K562 (cell line): ENCODE measurements at regions not wholly inside any gene's neighbourhood (a gene's known extent, or its start where the extent isn't known, plus 50 kb on each side); places are given as distances from the start of the nearest gene placed in this dataset.

ENCODE experiments used
- ATF6 ChIP-seq: sonication (generic); formaldehyde crosslinking; IDR thresholded peaks from 2 replicates; pipeline ENCODE4 v1.4.0; 2020; ENCODE audit warnings: mild to moderate bottlenecking, missing genetic modification reagents
- ATF7 ChIP-seq: fragments of 450-650 bp; IDR thresholded peaks from 2 replicates; pipeline ENCODE4 v1.7.1; 2014; ENCODE audit warnings: mild to moderate bottlenecking, moderate library complexity
- CHD7 ChIP-seq: fragments of 200-600 bp; sonication (generic); IDR thresholded peaks from one replicate; pipeline ENCODE4 v1.6.1; 2012; ENCODE audit warnings: mild to moderate bottlenecking, low read depth, low read length, inconsistent platforms
- LARP7 ChIP-seq: fragments of 450-650 bp; IDR thresholded peaks from 2 replicates; pipeline ENCODE4 v1.6.1; 2016
- ZNF311 ChIP-seq: fragments of 250-450 bp; sonication (Bioruptor Pico); IDR thresholded peaks from 2 replicates; pipeline ENCODE4 v1.4.0; 2020; ENCODE audit warnings: mild to moderate bottlenecking, moderate library complexity
- ZNF655 ChIP-seq: fragments of 250-450 bp; sonication (Bioruptor Pico); IDR thresholded peaks from 2 replicates; pipeline ENCODE4 v1.5.0; 2021
- TF ChIP-seq, protein P1 (sequence below): fragments of 450-650 bp; formaldehyde crosslinking; IDR thresholded peaks from 2 replicates; pipeline ENCODE4 v1.4.0; 2020; ENCODE audit warnings: mild to moderate bottlenecking
- TF ChIP-seq, protein P2 (sequence below): fragments of 450-650 bp; IDR thresholded peaks from 2 replicates; pipeline ENCODE4 v1.7.0; 2016; ENCODE audit warnings: borderline replicate concordance

- TF ChIP-seq ZNF655 (CRISPR knock-in tag) = no peak
- TF ChIP-seq ATF7 = no peak; the same call in 1 of the 2 replicates
- TF ChIP-seq CHD7 = no peak
- no peak for TF ChIP-seq ZNF311 (CRISPR knock-in tag)
- TF ChIP-seq ATF6 = peak; percentile 37; the same call in 1 of the 2 replicates
- TF ChIP-seq, protein P1, sequence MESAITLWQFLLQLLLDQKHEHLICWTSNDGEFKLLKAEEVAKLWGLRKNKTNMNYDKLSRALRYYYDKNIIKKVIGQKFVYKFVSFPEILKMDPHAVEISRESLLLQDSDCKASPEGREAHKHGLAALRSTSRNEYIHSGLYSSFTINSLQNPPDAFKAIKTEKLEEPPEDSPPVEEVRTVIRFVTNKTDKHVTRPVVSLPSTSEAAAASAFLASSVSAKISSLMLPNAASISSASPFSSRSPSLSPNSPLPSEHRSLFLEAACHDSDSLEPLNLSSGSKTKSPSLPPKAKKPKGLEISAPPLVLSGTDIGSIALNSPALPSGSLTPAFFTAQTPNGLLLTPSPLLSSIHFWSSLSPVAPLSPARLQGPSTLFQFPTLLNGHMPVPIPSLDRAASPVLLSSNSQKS (CRISPR knock-in tag) = no peak
- TF ChIP-seq, protein P2, sequence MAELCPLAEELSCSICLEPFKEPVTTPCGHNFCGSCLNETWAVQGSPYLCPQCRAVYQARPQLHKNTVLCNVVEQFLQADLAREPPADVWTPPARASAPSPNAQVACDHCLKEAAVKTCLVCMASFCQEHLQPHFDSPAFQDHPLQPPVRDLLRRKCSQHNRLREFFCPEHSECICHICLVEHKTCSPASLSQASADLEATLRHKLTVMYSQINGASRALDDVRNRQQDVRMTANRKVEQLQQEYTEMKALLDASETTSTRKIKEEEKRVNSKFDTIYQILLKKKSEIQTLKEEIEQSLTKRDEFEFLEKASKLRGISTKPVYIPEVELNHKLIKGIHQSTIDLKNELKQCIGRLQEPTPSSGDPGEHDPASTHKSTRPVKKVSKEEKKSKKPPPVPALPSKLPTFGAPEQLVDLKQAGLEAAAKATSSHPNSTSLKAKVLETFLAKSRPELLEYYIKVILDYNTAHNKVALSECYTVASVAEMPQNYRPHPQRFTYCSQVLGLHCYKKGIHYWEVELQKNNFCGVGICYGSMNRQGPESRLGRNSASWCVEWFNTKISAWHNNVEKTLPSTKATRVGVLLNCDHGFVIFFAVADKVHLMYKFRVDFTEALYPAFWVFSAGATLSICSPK = no peak
- no peak for TF ChIP-seq LARP7
These were observed 613.4 kb downstream of the MCTP2 start (continued) for GRCh38 chr15:94844538-94845389.
